Thyroid gland (tissue), 4 donors: ENCODE measurements at regions not wholly inside any gene's neighbourhood (a gene's known extent, or its start where the extent isn't known, plus 50 kb on each side); places are given as distances from the start of the nearest gene placed in this dataset.

Source experiments
- DNase-seq, 2 donors: peaks; one replicate each; pipeline ENCODE4 v3.0.0-alpha.2; 2019
- H3K27ac ChIP-seq, 3 donors: fragments of 200-600 bp; sonication (generic); 1 replicate in 2 of 3; 2 replicates in 1 of 3; pipeline ENCODE4 v1.5.1; 2016 to 2019; ENCODE audit warnings: mild to moderate bottlenecking in 1 of 3, moderate library complexity in 1 of 3
- H3K27me3 ChIP-seq: fragments of 200-600 bp; sonication (generic); one replicate; pipeline ENCODE4 v1.5.1; 2019
- H3K36me3 ChIP-seq, 2 donors: fragments of 200-600 bp; sonication (generic); one replicate each; pipeline ENCODE4 v1.5.1; 2016 to 2019
- H3K4me1 ChIP-seq, 2 donors: fragments of 200-600 bp; sonication (generic); one replicate each; pipeline ENCODE4 v1.5.1; 2017 to 2019
- H3K4me3 ChIP-seq, 3 donors: fragments of 200-600 bp; sonication (generic); replicated peaks in 1 of 3; 1 replicate in 2 of 3; 2 replicates in 1 of 3; pipeline ENCODE4 v1.5.1; 2016; ENCODE audit warnings: mild to moderate bottlenecking in 1 of 3
- H3K9me3 ChIP-seq: fragments of 200-600 bp; sonication (generic); one replicate; pipeline ENCODE4 v1.5.1; 2017
- POLR2A ChIP-seq, 2 donors: fragments of 450-650 bp; IDR thresholded peaks; one replicate each; pipeline ENCODE4 v1.6.1; 2017; ENCODE audit warnings: antibody characterized with exemption in 2 of 2, mild to moderate bottlenecking in 2 of 2, moderate library complexity in 1 of 2
- WGBS, 2 donors: methylation state at CpG; one replicate each; pipeline ENCODE4 v1.1.5; 2017; 5-methylcytosine and 5-hydroxymethylcytosine counted together
- intact Hi-C: fragments of 100-400 bp; cut with DNase I; formaldehyde crosslinking; loops from one replicate; pipeline ENCODE4 v1.15.1; 2023
- TF ChIP-seq, protein P1 (sequence below), 6 experiments: fragments of 200-600 bp in 3 of 6; fragments of 450-650 bp in 3 of 6; sonication (generic) in 3 of 6; IDR thresholded peaks; one replicate each; pipeline ENCODE4 v1.5.1; 2016 to 2019; ENCODE audit warnings: antibody characterized with exemption in 6 of 6, mild to moderate bottlenecking in 2 of 6, inconsistent platforms in 1 of 6, moderate library complexity in 1 of 6

DNA sequence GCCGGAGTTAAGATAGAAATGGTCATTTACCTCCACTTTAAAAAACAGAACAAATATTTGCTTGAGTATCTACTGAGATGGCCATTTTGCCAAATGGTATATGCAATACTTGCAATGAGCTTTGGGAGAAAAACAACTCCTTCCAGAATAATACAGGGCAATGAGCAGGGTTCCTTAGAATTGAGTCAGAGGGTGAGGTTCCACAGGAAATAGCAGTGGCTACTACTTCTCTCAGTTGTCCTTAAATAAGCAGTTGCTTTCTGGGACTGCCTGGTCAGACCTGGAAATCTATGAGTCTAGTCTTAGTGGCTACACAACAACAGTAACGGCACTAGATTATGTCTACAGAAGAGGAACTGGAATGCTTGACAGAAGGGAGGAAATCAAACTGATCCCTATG lies 80.9 kb upstream of the CCDC85A start:
- 90 to 92% methylated on average over 2 of the region's 2 CpGs for WGBS, 2 donors
- DNase-seq: no peak
- Histone ChIP-seq H3K9me3 (no peaks in the 10 kb centered on the region), H3K27me3 (no peaks in the 10 kb centered on the region), H3K27ac (no peak overlapping the region), H3K4me1 (no peaks in the 10 kb centered on the region), H3K36me3 (no peaks in the 10 kb centered on the region), H3K4me3 (no peak overlapping the region)
- intact Hi-C loops: no loop called here
- TF ChIP-seq, protein P1, sequence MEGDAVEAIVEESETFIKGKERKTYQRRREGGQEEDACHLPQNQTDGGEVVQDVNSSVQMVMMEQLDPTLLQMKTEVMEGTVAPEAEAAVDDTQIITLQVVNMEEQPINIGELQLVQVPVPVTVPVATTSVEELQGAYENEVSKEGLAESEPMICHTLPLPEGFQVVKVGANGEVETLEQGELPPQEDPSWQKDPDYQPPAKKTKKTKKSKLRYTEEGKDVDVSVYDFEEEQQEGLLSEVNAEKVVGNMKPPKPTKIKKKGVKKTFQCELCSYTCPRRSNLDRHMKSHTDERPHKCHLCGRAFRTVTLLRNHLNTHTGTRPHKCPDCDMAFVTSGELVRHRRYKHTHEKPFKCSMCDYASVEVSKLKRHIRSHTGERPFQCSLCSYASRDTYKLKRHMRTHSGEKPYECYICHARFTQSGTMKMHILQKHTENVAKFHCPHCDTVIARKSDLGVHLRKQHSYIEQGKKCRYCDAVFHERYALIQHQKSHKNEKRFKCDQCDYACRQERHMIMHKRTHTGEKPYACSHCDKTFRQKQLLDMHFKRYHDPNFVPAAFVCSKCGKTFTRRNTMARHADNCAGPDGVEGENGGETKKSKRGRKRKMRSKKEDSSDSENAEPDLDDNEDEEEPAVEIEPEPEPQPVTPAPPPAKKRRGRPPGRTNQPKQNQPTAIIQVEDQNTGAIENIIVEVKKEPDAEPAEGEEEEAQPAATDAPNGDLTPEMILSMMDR (IDR thresholded peaks at IDR 0.05): no peak
- no peak for TF ChIP-seq POLR2A (IDR thresholded peaks at IDR 0.05)

DNA sequence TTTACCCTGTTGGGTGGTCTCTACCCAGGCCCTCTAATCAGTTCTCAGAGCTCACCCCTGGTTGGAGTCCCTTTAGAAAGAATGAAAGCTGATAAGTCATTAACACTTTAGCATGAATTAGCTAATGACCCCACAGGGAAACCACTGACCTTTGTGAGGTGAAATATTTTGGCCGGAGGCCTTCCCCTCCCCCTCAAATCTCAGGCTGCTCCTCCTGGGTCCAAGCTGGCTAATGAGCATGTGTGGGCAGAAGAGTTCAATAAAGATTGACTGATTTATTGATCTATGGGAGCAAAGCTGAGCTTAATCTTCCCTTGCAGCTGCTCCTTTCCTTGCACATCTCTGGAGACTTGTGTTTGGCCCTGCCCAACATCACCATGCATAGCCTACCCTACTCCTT lies 78.8 kb upstream of the CCDC85A start:
- Histone ChIP-seq H3K9me3 (no peaks in the 10 kb centered on the region), H3K27ac (no peak overlapping the region), H3K4me3 (no peak overlapping the region), H3K4me1 (no peaks in the 10 kb centered on the region), H3K27me3 (no peaks in the 10 kb centered on the region), H3K36me3 (no peaks in the 10 kb centered on the region)
- DNase-seq: no peak
- 91 to 100% methylated on average over 1 of the region's 1 CpG for WGBS, 2 donors
- intact Hi-C loops: no loop called here
- no peak for TF ChIP-seq POLR2A (IDR thresholded peaks at IDR 0.05)
- TF ChIP-seq, protein P1 (IDR thresholded peaks at IDR 0.05): no peak

DNA sequence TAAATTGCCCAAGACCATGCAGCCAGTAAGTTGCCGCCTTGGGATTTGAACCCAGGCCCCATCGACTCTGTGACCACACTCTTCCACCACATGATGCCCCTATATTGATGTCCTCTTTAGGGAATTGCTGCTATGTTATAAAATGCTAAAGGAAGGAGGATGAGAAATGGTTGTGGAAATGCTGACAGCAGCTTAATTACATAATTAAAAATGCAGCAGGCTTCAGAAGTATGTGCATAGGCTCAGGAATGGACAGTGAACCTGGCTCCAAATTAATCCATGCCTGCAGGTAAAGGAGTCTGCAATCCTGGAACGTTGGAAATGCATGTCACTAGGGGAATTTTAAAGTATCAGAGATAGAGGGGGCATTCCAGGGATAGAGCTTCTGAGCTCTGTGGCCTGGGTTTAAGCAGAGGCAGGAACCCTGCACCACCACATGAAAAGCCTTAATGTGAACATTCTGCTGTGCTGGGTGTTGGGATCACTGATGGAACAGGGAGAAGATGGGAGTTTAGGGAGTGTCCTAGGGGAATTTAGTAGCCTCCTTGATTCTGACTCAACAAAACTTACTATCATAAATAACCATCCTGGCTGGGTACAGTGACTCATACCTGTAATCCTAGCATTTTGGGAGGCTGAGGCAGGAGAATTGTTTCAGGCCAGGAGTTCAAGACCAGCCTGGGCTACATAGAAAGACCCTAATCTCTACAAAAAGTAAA lies 76.1 kb upstream of the CCDC85A start:
- Histone ChIP-seq H3K36me3 (no peaks in the 10 kb centered on the region), H3K27ac (no peak overlapping the region), H3K4me3 (no peak overlapping the region), H3K9me3 (no peaks in the 10 kb centered on the region), H3K4me1 (no peaks in the 10 kb centered on the region), H3K27me3 (no peaks in the 10 kb centered on the region)
- no peak for TF ChIP-seq POLR2A (IDR thresholded peaks at IDR 0.05)
- TF ChIP-seq, protein P1 (IDR thresholded peaks at IDR 0.05): no peak
- intact Hi-C loops: no loop called here
- DNase-seq: no peak
- 64 to 72% methylated on average over 3 of the region's 3 CpGs for WGBS, 2 donors

DNA sequence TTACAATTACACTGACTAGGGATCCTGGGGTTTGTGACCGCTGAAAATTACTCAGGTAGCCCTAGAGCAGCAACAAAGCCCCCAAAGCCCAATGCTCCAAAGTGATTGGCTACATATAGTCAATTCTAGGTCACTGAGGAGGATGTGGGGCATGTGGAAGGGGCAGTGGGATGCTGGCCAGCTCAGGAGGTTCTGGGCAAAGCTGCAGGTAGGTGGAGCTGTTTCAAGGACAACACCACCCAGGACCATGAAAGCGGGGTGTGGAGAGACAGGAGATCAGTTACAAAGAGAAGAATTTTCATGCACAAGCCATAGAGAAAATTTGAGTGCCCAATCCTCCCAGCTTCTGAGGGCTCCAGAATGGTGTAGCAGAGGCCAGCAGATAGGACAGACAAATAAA lies 75.0 kb upstream of the CCDC85A start:
- intact Hi-C loops: no loop called here
- Histone ChIP-seq H3K36me3 (no peaks in the 10 kb centered on the region), H3K4me1 (no peaks in the 10 kb centered on the region), H3K27me3 (no peaks in the 10 kb centered on the region), H3K27ac (no peak overlapping the region), H3K4me3 (no peak overlapping the region), H3K9me3 (no peaks in the 10 kb centered on the region)
- DNase-seq: no peak
- 41 to 58% methylated on average over 2 of the region's 2 CpGs for WGBS, 2 donors
- TF ChIP-seq, protein P1 (IDR thresholded peaks at IDR 0.05): no peak
- TF ChIP-seq POLR2A (IDR thresholded peaks at IDR 0.05): no peak

DNA sequence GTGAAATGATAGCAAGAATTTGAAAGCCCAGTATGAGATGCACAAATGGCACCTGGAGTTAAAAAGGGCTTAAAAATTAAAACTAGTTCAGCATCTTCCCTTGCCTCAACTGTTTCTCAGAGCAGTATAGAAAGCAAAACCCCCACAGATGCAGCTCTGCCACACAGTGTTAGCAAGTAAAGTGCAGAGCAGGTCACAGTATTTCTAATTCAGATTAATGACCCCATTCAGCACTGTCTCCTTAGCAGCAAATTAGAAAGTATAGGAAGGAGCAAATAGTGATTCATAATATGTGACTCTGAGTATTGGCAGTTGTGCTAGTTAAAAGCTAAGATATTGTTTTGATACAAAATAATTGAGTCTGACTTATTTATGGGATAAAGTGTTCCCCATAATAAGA lies 73.8 kb upstream of the CCDC85A start:
- intact Hi-C loops: no loop called here
- DNase-seq: no peak
- H3K4me3 ChIP-seq: no peak overlapping the region

More for the DNA sequence above, 73.8 kb upstream of the CCDC85A start:
- TF ChIP-seq, protein P1 (IDR thresholded peaks at IDR 0.05): no peak
- no peak for TF ChIP-seq POLR2A (IDR thresholded peaks at IDR 0.05)
- Histone ChIP-seq H3K9me3 (no peaks in the 10 kb centered on the region), H3K27ac (no peak overlapping the region), H3K4me1 (no peaks in the 10 kb centered on the region), H3K36me3 (no peaks in the 10 kb centered on the region), H3K27me3 (no peaks in the 10 kb centered on the region)
